ENCODE measurements at regions not wholly inside any gene's neighbourhood (a gene's known extent, or its start where the extent isn't known, plus 50 kb on each side); places are given as distances from the start of the nearest gene placed in this dataset.

GRCh38 chr2:5353565-5353964 lies 338.6 kb upstream of the SOX11 start:
- Histone ChIP-seq H3K36me3 (no peaks in the 10 kb centered on the region), H3K27ac (replicated peaks) (no peak overlapping the region), H3K4me3 (no peak overlapping the region), H3K4me1 (no peaks in the 10 kb centered on the region), H3K27me3 (ENCODE audit: low read depth) (peaks cover 18% of the 10 kb centered on the region), H3K9me3 (replicated peaks) (no peaks in the 10 kb centered on the region)
- DNase-seq, result no peak
- intact Hi-C loops (cut with micrococcal nuclease), result no loop called here
- TF ChIP-seq, protein P1, sequence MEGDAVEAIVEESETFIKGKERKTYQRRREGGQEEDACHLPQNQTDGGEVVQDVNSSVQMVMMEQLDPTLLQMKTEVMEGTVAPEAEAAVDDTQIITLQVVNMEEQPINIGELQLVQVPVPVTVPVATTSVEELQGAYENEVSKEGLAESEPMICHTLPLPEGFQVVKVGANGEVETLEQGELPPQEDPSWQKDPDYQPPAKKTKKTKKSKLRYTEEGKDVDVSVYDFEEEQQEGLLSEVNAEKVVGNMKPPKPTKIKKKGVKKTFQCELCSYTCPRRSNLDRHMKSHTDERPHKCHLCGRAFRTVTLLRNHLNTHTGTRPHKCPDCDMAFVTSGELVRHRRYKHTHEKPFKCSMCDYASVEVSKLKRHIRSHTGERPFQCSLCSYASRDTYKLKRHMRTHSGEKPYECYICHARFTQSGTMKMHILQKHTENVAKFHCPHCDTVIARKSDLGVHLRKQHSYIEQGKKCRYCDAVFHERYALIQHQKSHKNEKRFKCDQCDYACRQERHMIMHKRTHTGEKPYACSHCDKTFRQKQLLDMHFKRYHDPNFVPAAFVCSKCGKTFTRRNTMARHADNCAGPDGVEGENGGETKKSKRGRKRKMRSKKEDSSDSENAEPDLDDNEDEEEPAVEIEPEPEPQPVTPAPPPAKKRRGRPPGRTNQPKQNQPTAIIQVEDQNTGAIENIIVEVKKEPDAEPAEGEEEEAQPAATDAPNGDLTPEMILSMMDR (IDR thresholded peaks at IDR 0.05; ENCODE audit: borderline replicate concordance), result no peak

- Histone ChIP-seq H3K27ac (replicated peaks) (no peak overlapping the region), H3K9me3 (replicated peaks) (no peaks in the 10 kb centered on the region), H3K36me3 (no peaks in the 10 kb centered on the region), H3K4me3 (no peak overlapping the region), H3K4me1 (no peaks in the 10 kb centered on the region), H3K27me3 (ENCODE audit: low read depth) (peaks cover 29% of the 10 kb centered on the region)
- DNase-seq, result no peak
- intact Hi-C loops (cut with micrococcal nuclease), result no loop called here
- TF ChIP-seq, protein P1 (IDR thresholded peaks at IDR 0.05; ENCODE audit: borderline replicate concordance), result no peak
These were observed 332.8 kb upstream of the SOX11 start for GRCh38 chr2:5359397-5359796.

GRCh38 chr2:5360081-5360480 lies 332.1 kb upstream of the SOX11 start:
- H3K36me3 ChIP-seq, result no peaks in the 10 kb centered on the region
- H3K4me3 ChIP-seq, result no peak overlapping the region
- no peak for DNase-seq
- intact Hi-C loops (cut with micrococcal nuclease), result no loop called here
- H3K4me1 ChIP-seq, result no peaks in the 10 kb centered on the region
- H3K9me3 ChIP-seq (replicated peaks), result no peaks in the 10 kb centered on the region
- H3K27ac ChIP-seq (replicated peaks), result no peak overlapping the region
- H3K27me3 ChIP-seq (ENCODE audit: low read depth), result peaks cover 29% of the 10 kb centered on the region
- TF ChIP-seq, protein P1 (IDR thresholded peaks at IDR 0.05; ENCODE audit: borderline replicate concordance), result no peak

- no peak for DNase-seq
- Histone ChIP-seq H3K36me3 (no peaks in the 10 kb centered on the region), H3K27me3 (ENCODE audit: low read depth) (peaks cover 12% of the 10 kb centered on the region), H3K27ac (replicated peaks) (no peak overlapping the region), H3K4me3 (no peak overlapping the region), H3K4me1 (no peaks in the 10 kb centered on the region), H3K9me3 (replicated peaks) (no peaks in the 10 kb centered on the region)
- TF ChIP-seq, protein P1 (IDR thresholded peaks at IDR 0.05; ENCODE audit: borderline replicate concordance), result no peak
- intact Hi-C loops (cut with micrococcal nuclease), result no loop called here
These were observed 327.8 kb upstream of the SOX11 start for GRCh38 chr2:5364361-5364760.

DNA sequence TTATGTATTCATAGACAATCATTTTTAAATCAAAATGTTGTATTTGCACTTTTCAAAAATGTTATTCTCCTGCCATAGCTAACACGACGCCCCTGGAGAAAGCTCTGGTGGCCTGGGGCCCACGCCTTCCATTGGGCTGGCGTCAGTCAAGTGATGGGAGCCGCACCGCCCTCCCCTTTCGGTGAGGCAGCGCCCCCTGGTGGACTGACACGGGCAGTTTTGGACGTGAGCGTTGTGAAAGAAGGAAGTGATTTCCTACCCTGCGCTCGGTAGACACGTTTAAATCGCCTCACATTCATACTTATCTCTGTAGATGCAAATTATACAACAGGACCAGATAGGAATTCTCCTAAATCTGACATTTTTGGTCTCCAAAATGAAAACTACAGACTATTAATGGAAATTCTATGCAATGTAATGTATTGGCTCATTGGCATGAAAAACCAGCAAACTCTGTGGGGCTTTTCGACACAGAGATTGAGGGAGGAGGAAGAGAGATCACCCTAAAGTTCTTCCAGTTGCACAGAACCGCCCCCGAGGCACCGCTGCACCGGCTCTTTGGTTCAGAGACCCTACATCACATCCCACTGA lies 326.2 kb upstream of the SOX11 start:
- Histone ChIP-seq H3K27me3 (ENCODE audit: low read depth) (peaks cover 5% of the 10 kb centered on the region), H3K27ac (replicated peaks) (no peak overlapping the region), H3K4me3 (no peak overlapping the region), H3K4me1 (no peaks in the 10 kb centered on the region), H3K9me3 (replicated peaks) (no peaks in the 10 kb centered on the region), H3K36me3 (no peaks in the 10 kb centered on the region)
- DNase-seq, result peak; percentile 42
- intact Hi-C loops (cut with micrococcal nuclease), result no loop called here
- TF ChIP-seq, protein P1 (IDR thresholded peaks at IDR 0.05; ENCODE audit: borderline replicate concordance), result peak; percentile 83

All from left ventricle myocardium inferior (tissue), 1 donor.